Smooth muscle cell (in vitro differentiated cells): ENCODE measurements at regions not wholly inside any gene's neighbourhood (a gene's known extent, or its start where the extent isn't known, plus 50 kb on each side); places are given as distances from the start of the nearest gene placed in this dataset.

ENCODE experiments used
- DNase-seq: peaks from one replicate; lab custom pipeline; 2025; ENCODE audit not compliant: unreplicated experiment; lab: John Stamatoyannopoulos, UW
- H2AFZ ChIP-seq: fragments of 200-600 bp; sonication (generic); 2 replicates; pipeline ENCODE4 v1.6.0; 2016; ENCODE audit warnings: antibody characterized with exemption, low read depth, mild to moderate bottlenecking
- H3F3A ChIP-seq: fragments of 200-600 bp; sonication (generic); 2 replicates; pipeline ENCODE4 v1.6.0; 2017; ENCODE audit warnings: antibody characterized with exemption, low read depth
- H3K27ac ChIP-seq: fragments of 200-600 bp; sonication (generic); 2 replicates; pipeline ENCODE4 v1.5.1; 2016; ENCODE audit warnings: low read depth, mild to moderate bottlenecking
- H3K27me3 ChIP-seq: fragments of 200-600 bp; sonication (generic); 2 replicates; pipeline ENCODE4 v1.6.1; 2016; ENCODE audit warnings: low read depth, mild to moderate bottlenecking
- H3K36me3 ChIP-seq: fragments of 200-600 bp; sonication (generic); 2 replicates; pipeline ENCODE4 v1.5.1; 2016; ENCODE audit warnings: low read depth
- H3K4me1 ChIP-seq: fragments of 200-600 bp; sonication (generic); 2 replicates; pipeline ENCODE4 v1.5.1; 2016; ENCODE audit warnings: low read depth
- H3K4me2 ChIP-seq: fragments of 200-600 bp; sonication (generic); 2 replicates; pipeline ENCODE4 v1.6.0; 2016; ENCODE audit warnings: mild to moderate bottlenecking
- H3K4me3 ChIP-seq: fragments of 200-600 bp; sonication (generic); 2 replicates; pipeline ENCODE4 v1.5.1; 2016; ENCODE audit warnings: mild to moderate bottlenecking
- H3K79me2 ChIP-seq: fragments of 200-600 bp; sonication (generic); 2 replicates; pipeline ENCODE4 v1.6.0; 2016; ENCODE audit warnings: low read depth, mild to moderate bottlenecking
- H3K9ac ChIP-seq: fragments of 200-600 bp; sonication (generic); 2 replicates; pipeline ENCODE4 v1.6.0; 2016; ENCODE audit warnings: low read depth
- H3K9me3 ChIP-seq: fragments of 200-600 bp; sonication (generic); replicated peaks from 2 replicates; pipeline ENCODE4 v1.5.1; 2016; ENCODE audit warnings: low read depth
- H4K20me1 ChIP-seq: fragments of 200-600 bp; sonication (generic); 2 replicates; pipeline ENCODE4 v1.6.0; 2016; ENCODE audit warnings: low read depth
- CTCF ChIP-seq: fragments of 200-600 bp; sonication (generic); IDR thresholded peaks from 2 replicates; pipeline ENCODE4 v1.5.1; 2017; ENCODE audit warnings: borderline replicate concordance, mild to moderate bottlenecking, antibody characterized with exemption; ENCODE audit not compliant: insufficient read depth, poor library complexity, severe bottlenecking
- WGBS: methylation state at CpG from one replicate; pipeline ENCODE4 v1.1.7; 2016; ENCODE audit warnings: low lambda C conversion rate; 5-methylcytosine and 5-hydroxymethylcytosine counted together

DNA sequence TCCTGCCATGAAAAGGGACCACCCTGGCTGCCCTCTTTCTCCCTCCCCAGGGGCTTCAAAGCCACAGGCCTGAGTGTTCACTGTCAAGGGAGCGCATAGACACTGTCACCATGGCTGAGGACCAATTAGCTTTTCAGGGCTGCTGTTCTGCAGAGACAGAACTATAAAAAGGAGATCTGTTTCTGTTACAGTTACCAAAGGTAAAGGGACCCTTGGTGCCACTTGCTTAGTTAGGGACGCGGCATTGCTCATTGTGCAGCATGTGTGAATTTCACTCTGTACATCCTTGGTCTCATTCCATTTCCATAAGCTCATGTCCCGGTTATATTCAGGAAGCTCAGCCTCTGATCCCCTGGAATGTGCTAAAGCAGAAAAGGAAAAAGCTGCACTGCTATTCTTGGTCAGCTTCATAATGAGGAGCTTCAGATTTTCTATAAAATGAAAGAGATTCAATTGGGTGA is 55.5 kb upstream of the RNF152 start:
- H3K4me1 ChIP-seq = peaks cover 67% of the 10 kb centered on the region
- TF ChIP-seq CTCF = no peak
- H3K79me2 ChIP-seq = no peaks in the 10 kb centered on the region
- no peaks in the 10 kb centered on the region for H4K20me1 ChIP-seq
- H3K4me2 ChIP-seq = peak overlapping the region; percentile 71
- H3K9ac ChIP-seq = peak overlapping the region; percentile 84
- H3F3A ChIP-seq = peaks cover 37% of the 10 kb centered on the region
- peak overlapping the region; percentile 98 for H3K27ac ChIP-seq
- no peak overlapping the region for H2AFZ ChIP-seq
- no peak for DNase-seq
- WGBS = 10% methylated on average over 4 of the region's 4 CpGs
- H3K27me3 ChIP-seq = no peaks in the 10 kb centered on the region
- no peak overlapping the region for H3K4me3 ChIP-seq
- no peaks in the 10 kb centered on the region for H3K36me3 ChIP-seq
- H3K9me3 ChIP-seq = no peaks in the 10 kb centered on the region

DNA sequence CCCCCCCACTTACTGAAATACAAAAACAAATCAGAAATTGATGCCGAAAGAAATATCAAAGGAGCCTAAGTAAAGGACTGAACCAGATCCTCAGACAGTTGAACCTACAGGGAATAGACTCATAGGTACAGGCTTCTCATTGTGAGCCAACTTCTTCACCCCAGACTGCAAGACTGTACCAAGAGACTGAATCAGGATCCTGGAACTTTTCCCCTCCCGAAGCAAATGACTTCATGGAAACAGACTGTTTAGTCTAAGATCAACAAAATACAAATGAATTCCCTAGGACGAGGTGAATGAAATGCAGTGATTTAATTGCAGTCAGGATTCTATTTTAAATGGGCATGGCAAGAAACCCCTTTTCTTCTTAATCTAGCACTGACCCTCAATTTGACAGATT is 53.6 kb upstream of the RNF152 start:
- Histone ChIP-seq H3K9me3 (no peaks in the 10 kb centered on the region), H3F3A (peaks cover 26% of the 10 kb centered on the region), H4K20me1 (no peaks in the 10 kb centered on the region), H3K4me3 (no peak overlapping the region), H3K9ac (peak overlapping the region; percentile 69), H3K4me2 (peak overlapping the region; percentile 20), H3K27me3 (no peaks in the 10 kb centered on the region), H3K79me2 (no peaks in the 10 kb centered on the region), H3K27ac (peak overlapping the region; percentile 98), H3K36me3 (no peaks in the 10 kb centered on the region), H3K4me1 (peaks cover 71% of the 10 kb centered on the region), H2AFZ (no peak overlapping the region)
- no peak for DNase-seq
- 45% methylated on average over 3 of the region's 3 CpGs for WGBS
- no peak for TF ChIP-seq CTCF

- Histone ChIP-seq H3K4me1 (peaks cover 49% of the 10 kb centered on the region), H3K9me3 (no peaks in the 10 kb centered on the region), H3K9ac (peak overlapping the region; percentile 31), H3F3A (peaks cover 6% of the 10 kb centered on the region), H3K36me3 (no peaks in the 10 kb centered on the region), H3K4me3 (no peak overlapping the region), H3K79me2 (no peaks in the 10 kb centered on the region), H3K27me3 (no peaks in the 10 kb centered on the region), H3K27ac (peak overlapping the region; percentile 71), H3K4me2 (peak overlapping the region; percentile 63), H4K20me1 (no peaks in the 10 kb centered on the region), H2AFZ (no peak overlapping the region)
- TF ChIP-seq CTCF = no peak
- 44% methylated on average over 3 of the region's 3 CpGs for WGBS
- no peak for DNase-seq
These were observed 50.6 kb upstream of the RNF152 start for GRCh38 chr18:61943175-61943964.
